ENCODE measurements at regions not wholly inside any gene's neighbourhood (a gene's known extent, or its start where the extent isn't known, plus 50 kb on each side); places are given as distances from the start of the nearest gene placed in this dataset.

DNA sequence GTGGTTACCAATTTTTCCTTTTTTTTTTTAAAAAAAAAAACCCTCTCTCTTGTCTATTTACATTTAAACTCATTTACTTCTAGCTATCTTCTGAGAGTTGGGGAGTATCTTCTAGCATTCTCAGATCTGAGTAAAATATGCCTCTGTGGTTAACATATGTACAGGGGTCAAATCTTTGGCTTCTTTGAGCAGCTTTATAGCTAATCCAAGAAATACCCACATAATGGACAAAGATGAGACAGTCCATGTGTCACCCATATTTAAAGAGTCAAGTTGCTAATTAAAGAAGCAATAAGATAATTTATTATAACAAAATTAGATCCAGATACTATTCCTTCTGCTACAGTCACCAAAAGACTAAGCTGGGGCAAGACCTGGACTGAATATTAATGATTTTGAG, 139.0 kb upstream of the HNRNPA3 start:
- DNase-seq (ENCODE audit: low spot score) (no peak), ATAC-seq (ENCODE audit: low read depth) (no peak)
- Histone ChIP-seq H3K27ac (ENCODE audit: poor library complexity, severe bottlenecking) (no peak overlapping the region), H3K36me3 (ENCODE audit: low read depth) (no peaks in the 10 kb centered on the region), H3K9me3 (ENCODE audit: severe bottlenecking) (no peaks in the 10 kb centered on the region), H3K27me3 (ENCODE audit: insufficient read depth, poor library complexity, severe bottlenecking) (no peaks in the 10 kb centered on the region), H3K4me3 (ENCODE audit: severe bottlenecking) (no peak overlapping the region), H3K4me1 (ENCODE audit: insufficient read depth, poor library complexity, severe bottlenecking) (no peaks in the 10 kb centered on the region)
- TF ChIP-seq, protein P1, sequence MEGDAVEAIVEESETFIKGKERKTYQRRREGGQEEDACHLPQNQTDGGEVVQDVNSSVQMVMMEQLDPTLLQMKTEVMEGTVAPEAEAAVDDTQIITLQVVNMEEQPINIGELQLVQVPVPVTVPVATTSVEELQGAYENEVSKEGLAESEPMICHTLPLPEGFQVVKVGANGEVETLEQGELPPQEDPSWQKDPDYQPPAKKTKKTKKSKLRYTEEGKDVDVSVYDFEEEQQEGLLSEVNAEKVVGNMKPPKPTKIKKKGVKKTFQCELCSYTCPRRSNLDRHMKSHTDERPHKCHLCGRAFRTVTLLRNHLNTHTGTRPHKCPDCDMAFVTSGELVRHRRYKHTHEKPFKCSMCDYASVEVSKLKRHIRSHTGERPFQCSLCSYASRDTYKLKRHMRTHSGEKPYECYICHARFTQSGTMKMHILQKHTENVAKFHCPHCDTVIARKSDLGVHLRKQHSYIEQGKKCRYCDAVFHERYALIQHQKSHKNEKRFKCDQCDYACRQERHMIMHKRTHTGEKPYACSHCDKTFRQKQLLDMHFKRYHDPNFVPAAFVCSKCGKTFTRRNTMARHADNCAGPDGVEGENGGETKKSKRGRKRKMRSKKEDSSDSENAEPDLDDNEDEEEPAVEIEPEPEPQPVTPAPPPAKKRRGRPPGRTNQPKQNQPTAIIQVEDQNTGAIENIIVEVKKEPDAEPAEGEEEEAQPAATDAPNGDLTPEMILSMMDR (IDR thresholded peaks at IDR 0.05; ENCODE audit: poor library complexity, severe bottlenecking) = no peak

DNA sequence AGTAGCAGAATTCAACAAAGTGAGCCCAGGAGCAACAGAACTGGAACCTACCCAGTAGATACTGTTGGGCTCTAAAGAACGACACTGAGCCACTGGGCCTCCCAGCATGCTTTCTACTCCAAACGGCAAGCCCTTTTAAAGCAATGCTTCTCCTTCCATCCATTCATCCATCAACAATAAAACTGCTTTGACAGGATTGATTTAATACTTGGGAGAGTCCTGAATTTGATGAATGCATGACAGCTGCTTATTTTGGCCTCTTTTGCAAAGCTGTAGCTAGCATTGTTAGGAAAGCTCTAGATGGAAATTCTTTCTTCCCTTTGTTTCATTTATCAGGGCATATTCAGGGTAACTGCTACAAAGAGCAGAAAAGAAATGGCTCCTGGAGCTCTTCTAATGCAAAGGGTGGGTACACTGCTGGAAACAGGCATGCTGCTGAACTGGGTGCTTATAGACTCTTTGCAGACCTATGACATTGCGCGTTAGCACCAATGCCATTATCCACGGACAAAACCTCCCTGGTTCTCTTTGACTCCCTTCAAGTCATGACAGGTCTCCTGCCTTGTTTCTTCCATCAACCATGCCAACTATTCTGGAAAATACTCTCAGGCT, 138.4 kb upstream of the HNRNPA3 start:
- DNase-seq (ENCODE audit: low spot score) = no peak
- Histone ChIP-seq H3K36me3 (ENCODE audit: low read depth) (no peaks in the 10 kb centered on the region), H3K4me3 (ENCODE audit: severe bottlenecking) (no peak overlapping the region), H3K9me3 (ENCODE audit: severe bottlenecking) (no peaks in the 10 kb centered on the region), H3K27ac (ENCODE audit: poor library complexity, severe bottlenecking) (no peak overlapping the region), H3K27me3 (ENCODE audit: insufficient read depth, poor library complexity, severe bottlenecking) (no peaks in the 10 kb centered on the region), H3K4me1 (ENCODE audit: insufficient read depth, poor library complexity, severe bottlenecking) (no peaks in the 10 kb centered on the region)
- TF ChIP-seq, protein P1 (IDR thresholded peaks at IDR 0.05; ENCODE audit: poor library complexity, severe bottlenecking) = no peak
- ATAC-seq (ENCODE audit: low read depth) = no peak

DNA sequence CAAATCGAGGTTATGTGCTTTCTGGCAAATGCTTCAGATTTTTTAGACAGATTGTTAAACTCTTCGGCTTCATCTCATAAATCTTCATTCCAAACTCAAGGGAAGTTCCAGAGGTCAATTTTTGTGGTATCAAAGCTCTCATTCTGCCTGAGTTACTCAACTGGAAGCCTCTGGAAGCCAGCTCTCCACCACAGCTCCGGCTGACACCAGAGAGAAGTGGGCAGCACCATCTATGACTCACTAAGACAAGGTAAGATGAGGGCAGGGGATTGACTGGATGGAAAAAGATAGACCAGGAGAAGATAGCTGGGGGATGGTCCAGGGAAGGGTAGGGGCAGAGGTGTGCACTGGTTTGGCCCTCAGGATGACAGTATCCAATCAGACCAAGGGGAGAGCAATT, 137.3 kb upstream of the HNRNPA3 start:
- TF ChIP-seq, protein P1 (IDR thresholded peaks at IDR 0.05; ENCODE audit: poor library complexity, severe bottlenecking) = no peak
- Histone ChIP-seq H3K36me3 (ENCODE audit: low read depth) (no peaks in the 10 kb centered on the region), H3K27ac (ENCODE audit: poor library complexity, severe bottlenecking) (no peak overlapping the region), H3K9me3 (ENCODE audit: severe bottlenecking) (no peaks in the 10 kb centered on the region), H3K27me3 (ENCODE audit: insufficient read depth, poor library complexity, severe bottlenecking) (no peaks in the 10 kb centered on the region), H3K4me3 (ENCODE audit: severe bottlenecking) (no peak overlapping the region), H3K4me1 (ENCODE audit: insufficient read depth, poor library complexity, severe bottlenecking) (no peaks in the 10 kb centered on the region)
- ATAC-seq (ENCODE audit: low read depth) (no peak), DNase-seq (ENCODE audit: low spot score) (no peak)

DNA sequence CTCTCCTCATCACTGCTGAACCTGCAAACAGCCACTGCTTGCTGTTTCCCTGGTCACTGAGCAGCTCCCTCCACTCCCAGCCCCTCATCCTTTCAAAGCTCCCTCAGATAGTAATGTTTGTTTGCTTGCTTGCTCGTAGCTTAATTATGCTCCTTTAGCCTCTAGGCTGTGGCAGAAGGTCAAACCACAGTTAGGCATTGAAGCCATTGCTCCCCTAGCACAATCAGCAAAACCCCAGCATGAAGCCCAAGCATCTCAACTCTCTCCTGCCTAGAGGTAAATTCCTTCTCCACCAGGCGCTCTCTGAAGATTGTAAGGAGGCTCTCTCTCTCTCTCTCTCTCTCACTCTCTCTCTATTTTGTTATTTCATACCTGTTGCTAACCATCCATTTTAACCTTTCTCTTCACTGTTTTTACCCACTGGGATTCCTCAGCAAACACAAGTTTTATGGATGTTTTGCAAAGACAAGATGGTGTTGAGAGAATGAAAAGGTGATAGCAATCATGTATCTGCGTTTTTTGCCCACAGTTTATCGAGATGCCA, 135.9 kb upstream of the HNRNPA3 start:
- no peak for DNase-seq (ENCODE audit: low spot score)
- Histone ChIP-seq H3K9me3 (ENCODE audit: severe bottlenecking) (no peaks in the 10 kb centered on the region), H3K4me1 (ENCODE audit: insufficient read depth, poor library complexity, severe bottlenecking) (no peaks in the 10 kb centered on the region), H3K36me3 (ENCODE audit: low read depth) (no peaks in the 10 kb centered on the region), H3K27me3 (ENCODE audit: insufficient read depth, poor library complexity, severe bottlenecking) (no peaks in the 10 kb centered on the region), H3K4me3 (ENCODE audit: severe bottlenecking) (no peak overlapping the region), H3K27ac (ENCODE audit: poor library complexity, severe bottlenecking) (no peak overlapping the region)
- no peak for ATAC-seq (ENCODE audit: low read depth)
- TF ChIP-seq, protein P1 (IDR thresholded peaks at IDR 0.05; ENCODE audit: poor library complexity, severe bottlenecking) = no peak

DNA sequence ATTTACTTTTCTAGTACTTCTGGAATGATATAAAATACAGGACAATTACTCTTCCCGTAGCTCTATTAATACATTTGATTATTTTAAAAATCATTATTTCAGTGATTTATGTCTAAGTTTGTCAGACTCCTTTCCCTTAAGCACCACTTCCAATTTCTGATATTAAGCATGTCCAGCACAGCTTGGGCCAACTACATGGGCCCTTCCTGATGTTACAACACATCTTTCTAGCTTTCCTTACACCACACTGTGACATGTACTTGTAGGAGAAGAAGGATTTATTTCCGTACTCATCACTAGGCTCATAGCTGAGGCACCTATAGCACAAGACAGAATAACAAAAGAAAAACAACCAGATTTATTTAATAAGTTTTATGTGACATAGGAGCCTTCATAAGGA, 134.8 kb upstream of the HNRNPA3 start:
- no peak for ATAC-seq (ENCODE audit: low read depth)
- no peak for DNase-seq (ENCODE audit: low spot score)

More for the DNA sequence above, 134.8 kb upstream of the HNRNPA3 start:
- H3K9me3 ChIP-seq (ENCODE audit: severe bottlenecking) = no peaks in the 10 kb centered on the region
- H3K36me3 ChIP-seq (ENCODE audit: low read depth) = no peaks in the 10 kb centered on the region
- H3K27ac ChIP-seq (ENCODE audit: poor library complexity, severe bottlenecking) = no peak overlapping the region
- H3K4me1 ChIP-seq (ENCODE audit: insufficient read depth, poor library complexity, severe bottlenecking) = no peaks in the 10 kb centered on the region
- TF ChIP-seq, protein P1 (IDR thresholded peaks at IDR 0.05; ENCODE audit: poor library complexity, severe bottlenecking) = no peak
- H3K27me3 ChIP-seq (ENCODE audit: insufficient read depth, poor library complexity, severe bottlenecking) = no peaks in the 10 kb centered on the region
- no peak overlapping the region for H3K4me3 ChIP-seq (ENCODE audit: severe bottlenecking)

Measured in RWPE2 (cell line).